Left lung (tissue), 4 donors: ENCODE measurements at regions not wholly inside any gene's neighbourhood (a gene's known extent, or its start where the extent isn't known, plus 50 kb on each side); places are given as distances from the start of the nearest gene placed in this dataset.
A peak's percentile ranks its signal among the peaks of the same experiment; 100 is the strongest.

Experiments used
- ATAC-seq: fragments of 200-7000 bp; cut with Tn5 transposase; one replicate; pipeline ENCODE4 v1.9.1; 2020; ENCODE audit warnings: moderate library complexity
- DNase-seq, 4 donors: peaks; one replicate each; pipeline ENCODE4 v3.0.0-alpha.2; 2013 to 2020
- H3K27ac ChIP-seq, 2 donors: fragments of 200-600 bp; sonication (generic) in 1 of 2; one replicate each; pipeline versions ENCODE4 v1.5.0 to v1.8.0; 2020 to 2021
- H3K27me3 ChIP-seq, 2 donors: fragments of 200-600 bp; sonication (generic) in 1 of 2; one replicate each; pipeline versions ENCODE4 v1.5.0 to v1.8.0; 2020 to 2021
- H3K36me3 ChIP-seq, 2 donors: fragments of 200-600 bp; sonication (generic) in 1 of 2; one replicate each; pipeline versions ENCODE4 v1.5.0 to v1.8.0; 2020 to 2021
- H3K4me1 ChIP-seq, 2 donors: fragments of 200-600 bp; one replicate each; pipeline ENCODE4 v1.8.0; 2021
- H3K4me3 ChIP-seq, 2 donors: fragments of 200-600 bp; sonication (generic) in 1 of 2; one replicate each; pipeline versions ENCODE4 v1.5.0 to v1.8.0; 2020 to 2021; ENCODE audit warnings: mild to moderate bottlenecking in 1 of 2
- H3K9me3 ChIP-seq, 2 donors: fragments of 200-600 bp; sonication (generic) in 1 of 2; one replicate each; pipeline versions ENCODE4 v1.5.0 to v1.8.0; 2020 to 2021
- CTCF ChIP-seq, 2 donors: fragments of 200-600 bp; sonication (generic) in 1 of 2; IDR thresholded peaks; one replicate each; pipeline versions ENCODE4 v1.5.0 to v1.8.0; 2021; ENCODE audit warnings: antibody characterized with exemption in 2 of 2
- intact Hi-C, 2 donors: fragments of 100-400 bp; cut with DNase I; formaldehyde crosslinking; loops; one replicate each; pipeline versions ENCODE4 v1.11.2 to v1.14.2; 2022
- donor health status: DM: no; HTN: yes; CAD: no.
- donor health status: DM: no; HTN: no; CAD: no.

DNA sequence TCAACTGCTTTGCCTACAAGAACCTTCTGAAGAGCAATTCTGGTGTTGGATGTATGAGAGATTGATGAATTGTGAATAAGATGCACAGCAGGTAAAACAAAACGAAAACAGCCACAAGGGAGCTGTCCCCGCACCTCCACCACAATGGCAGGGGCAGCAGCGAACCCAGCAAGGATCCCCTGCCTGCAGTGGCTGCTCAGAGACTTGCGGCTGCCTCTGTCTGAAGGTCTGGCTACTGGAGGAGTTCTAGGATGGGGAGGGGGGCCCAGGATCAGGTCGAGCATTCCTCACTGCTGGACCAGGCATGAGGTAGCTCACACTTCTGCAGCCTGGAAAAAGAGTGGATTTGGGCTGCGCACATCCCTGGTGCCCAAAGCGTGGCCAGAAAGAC, 523.5 kb downstream of the CDH26 start:
- no peak for ATAC-seq
- Histone ChIP-seq H3K36me3 (no peaks in the 10 kb centered on the region), H3K4me3 (no peak overlapping the region), H3K27me3 (peaks cover 0 to 12% of the 10 kb centered on the region in 2 donors), H3K4me1 (no peaks in the 10 kb centered on the region), H3K9me3 (no peaks in the 10 kb centered on the region), H3K27ac (no peak overlapping the region)
- no peak for DNase-seq
- TF ChIP-seq CTCF (IDR thresholded peaks at IDR 0.05), result no peak
- intact Hi-C loops, result no loop called here

DNA sequence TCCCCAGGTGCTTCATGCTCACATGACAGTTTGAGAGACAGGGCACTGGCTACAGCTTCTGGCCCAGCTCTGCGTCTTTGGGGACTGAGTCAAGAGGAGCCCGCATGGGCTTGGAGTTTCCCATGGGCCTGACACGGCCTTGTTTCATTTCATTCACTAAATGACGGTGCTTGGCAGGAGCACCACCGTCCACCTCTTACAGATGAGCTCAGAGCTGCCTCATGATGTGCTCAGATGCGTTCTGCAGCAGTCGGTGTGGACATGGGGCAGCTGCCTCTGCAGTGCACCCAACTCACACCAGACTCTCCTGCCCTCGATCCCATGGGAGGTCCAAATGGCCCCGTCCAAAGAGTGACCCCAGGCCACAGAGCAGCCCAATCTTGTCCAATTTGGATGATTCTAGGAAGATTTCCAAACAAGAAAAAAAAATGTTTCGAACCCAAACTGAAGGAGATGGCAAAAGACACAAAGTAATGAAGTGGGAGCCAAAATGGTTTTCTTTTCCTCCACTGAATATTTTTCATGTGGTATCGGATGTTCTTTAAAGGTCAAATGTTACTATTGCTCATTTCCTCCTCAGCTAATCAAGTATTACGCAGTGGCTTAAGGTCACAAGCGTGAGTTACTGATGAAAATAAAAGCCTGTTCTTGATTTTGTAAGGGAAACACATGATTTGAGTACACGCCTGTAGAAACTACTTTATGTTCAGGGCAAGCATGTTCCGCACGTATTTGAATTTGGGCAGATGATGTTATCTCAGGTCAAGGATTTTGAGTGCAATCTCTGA, 524.2 kb downstream of the CDH26 start:
- Histone ChIP-seq H3K27ac (no peak overlapping the region), H3K4me3 (no peak overlapping the region), H3K36me3 (no peaks in the 10 kb centered on the region), H3K9me3 (no peaks in the 10 kb centered on the region), H3K27me3 (peaks cover 0 to 12% of the 10 kb centered on the region in 2 donors), H3K4me1 (no peaks in the 10 kb centered on the region)
- ATAC-seq (peak; percentile 62), DNase-seq (peak in 2 of 4 donors; percentile 88 to 90)
- intact Hi-C loops, result no loop called here
- TF ChIP-seq CTCF (IDR thresholded peaks at IDR 0.05), result no peak

- Histone ChIP-seq H3K4me3 (no peak overlapping the region), H3K27me3 (peaks cover 0 to 12% of the 10 kb centered on the region in 2 donors), H3K4me1 (no peaks in the 10 kb centered on the region), H3K9me3 (no peaks in the 10 kb centered on the region), H3K36me3 (no peaks in the 10 kb centered on the region), H3K27ac (no peak overlapping the region)
- intact Hi-C loops, result no loop called here
- no peak for DNase-seq
- ATAC-seq, result no peak
- no peak for TF ChIP-seq CTCF (IDR thresholded peaks at IDR 0.05)
Observed at GRCh38 chr20:60483371-60483770, 525.1 kb downstream of the CDH26 start.

- Histone ChIP-seq H3K27ac (no peak overlapping the region), H3K4me1 (no peaks in the 10 kb centered on the region), H3K36me3 (no peaks in the 10 kb centered on the region), H3K4me3 (no peak overlapping the region), H3K9me3 (no peaks in the 10 kb centered on the region), H3K27me3 (peaks cover 0 to 8% of the 10 kb centered on the region in 2 donors)
- no peak for TF ChIP-seq CTCF (IDR thresholded peaks at IDR 0.05)
- intact Hi-C loops, result no loop called here
- DNase-seq (no peak), ATAC-seq (no peak)
Observed at GRCh38 chr20:60484316-60484715, 526.1 kb downstream of the CDH26 start.

GRCh38 chr20:60485012-60485760, 527.0 kb downstream of the CDH26 start:
- H3K27ac ChIP-seq, result no peak overlapping the region
- H3K4me1 ChIP-seq, result no peaks in the 10 kb centered on the region
- H3K9me3 ChIP-seq, result no peaks in the 10 kb centered on the region
- no peak for TF ChIP-seq CTCF (IDR thresholded peaks at IDR 0.05)
- intact Hi-C loops, result no loop called here
- DNase-seq (no peak), ATAC-seq (no peak)
- H3K27me3 ChIP-seq, result peaks cover 0 to 8% of the 10 kb centered on the region in 2 donors
- H3K4me3 ChIP-seq, result no peak overlapping the region
- no peaks in the 10 kb centered on the region for H3K36me3 ChIP-seq
